ENCODE measurements at regions not wholly inside any gene's neighbourhood (a gene's known extent, or its start where the extent isn't known, plus 50 kb on each side); places are given as distances from the start of the nearest gene placed in this dataset.

- Histone ChIP-seq H3K9me3 (no peaks in the 10 kb centered on the region), H3K36me3 (no peaks in the 10 kb centered on the region), H3K4me1 (no peaks in the 10 kb centered on the region), H3K4me3 (no peak overlapping the region), H3K27ac (no peak overlapping the region), H3K27me3 (no peaks in the 10 kb centered on the region)
- 91 to 95% methylated on average over 9 of the region's 9 CpGs for WGBS, 2 donors
- intact Hi-C loops (cut with DNase I) = no loop called here
- DNase-seq = no peak
- no peak for TF ChIP-seq POLR2A (IDR thresholded peaks at IDR 0.05)
- no peak for TF ChIP-seq CTCF (IDR thresholded peaks at IDR 0.05)
- no peak for TF ChIP-seq POLR2AphosphoS5 (IDR thresholded peaks at IDR 0.05)
- no peak for TF ChIP-seq EP300 (IDR thresholded peaks at IDR 0.05)
Observed at GRCh38 chr5:39586185-39586584, 161.4 kb upstream of the DAB2 start.

- TF ChIP-seq POLR2AphosphoS5 (IDR thresholded peaks at IDR 0.05) (no peak), CTCF (IDR thresholded peaks at IDR 0.05) (no peak), EP300 (IDR thresholded peaks at IDR 0.05) (no peak), POLR2A (IDR thresholded peaks at IDR 0.05) (no peak)
- H3K4me3 ChIP-seq = no peak overlapping the region
- no peak overlapping the region for H3K27ac ChIP-seq
- 64 to 81% methylated on average over 2 of the region's 2 CpGs for WGBS, 2 donors
- intact Hi-C loops (cut with DNase I) = loop anchor here (5.0 kb wide), 1 partner anchor 1292 kb away; no protein-coding TSS in a partner anchor
- DNase-seq = no peak
- H3K9me3 ChIP-seq = no peaks in the 10 kb centered on the region
- H3K4me1 ChIP-seq = no peaks in the 10 kb centered on the region
- H3K36me3 ChIP-seq = no peaks in the 10 kb centered on the region
- H3K27me3 ChIP-seq = no peaks in the 10 kb centered on the region
Observed at GRCh38 chr5:39584927-39585326, 160.1 kb upstream of the DAB2 start.

GRCh38 chr5:39580702-39581453 is 156.1 kb upstream of the DAB2 start:
- intact Hi-C loops (cut with DNase I) = loop anchor here (5.0 kb wide), 1 partner anchor 1296 kb away; no protein-coding TSS in a partner anchor
- no peaks in the 10 kb centered on the region for H3K9me3 ChIP-seq
- TF ChIP-seq EP300 (IDR thresholded peaks at IDR 0.05) (no peak), CTCF (IDR thresholded peaks at IDR 0.05) (no peak), POLR2A (IDR thresholded peaks at IDR 0.05) (no peak), POLR2AphosphoS5 (IDR thresholded peaks at IDR 0.05) (no peak)
- H3K4me1 ChIP-seq = no peaks in the 10 kb centered on the region
- no peak for DNase-seq
- H3K27me3 ChIP-seq = no peaks in the 10 kb centered on the region
- H3K36me3 ChIP-seq = no peaks in the 10 kb centered on the region
- H3K27ac ChIP-seq = no peak overlapping the region
- 0 to 13% methylated on average over 1 of the region's 1 CpG for WGBS, 2 donors
- no peak overlapping the region for H3K4me3 ChIP-seq

GRCh38 chr5:39579750-39580149 is 155.0 kb upstream of the DAB2 start:
- Histone ChIP-seq H3K27ac (no peak overlapping the region), H3K36me3 (no peaks in the 10 kb centered on the region), H3K4me1 (no peaks in the 10 kb centered on the region), H3K9me3 (no peaks in the 10 kb centered on the region), H3K27me3 (no peaks in the 10 kb centered on the region), H3K4me3 (no peak overlapping the region)
- no peak for DNase-seq
- TF ChIP-seq POLR2A (IDR thresholded peaks at IDR 0.05) (no peak), POLR2AphosphoS5 (IDR thresholded peaks at IDR 0.05) (no peak), EP300 (IDR thresholded peaks at IDR 0.05) (no peak), CTCF (IDR thresholded peaks at IDR 0.05) (no peak)
- WGBS, 2 donors = 22 to 71% methylated on average over 3 of the region's 3 CpGs
- intact Hi-C loops (cut with DNase I) = loop anchor here (5.0 kb wide), 3 partner anchors 1108 to 1298 kb away; no protein-coding TSS in a partner anchor
